HFFc6 (cell line): ENCODE measurements at regions not wholly inside any gene's neighbourhood (a gene's known extent, or its start where the extent isn't known, plus 50 kb on each side); places are given as distances from the start of the nearest gene placed in this dataset.

Experiments used
- DNase-seq: peaks from one replicate; pipeline ENCODE4 v3.0.0-alpha.2; 2018
- H3K27ac Mint-ChIP-seq: 2 replicates; pipeline ENCODE4 v1.8.0; 2020; ENCODE audit warnings: mild to moderate bottlenecking, mixed read lengths
- H3K27me3 Mint-ChIP-seq: 2 replicates; pipeline ENCODE4 v1.8.0; 2021; ENCODE audit warnings: mild to moderate bottlenecking, moderate library complexity, mixed read lengths; ENCODE audit not compliant: insufficient read depth
- H3K36me3 Mint-ChIP-seq: 2 replicates; pipeline ENCODE4 v1.8.0; 2021; ENCODE audit warnings: low read depth, mixed read lengths
- H3K4me1 Mint-ChIP-seq: 2 replicates; pipeline ENCODE4 v1.8.0; 2020; ENCODE audit warnings: low read depth, mixed read lengths
- H3K4me3 Mint-ChIP-seq: 2 replicates; pipeline ENCODE4 v1.8.0; 2020; ENCODE audit warnings: mild to moderate bottlenecking, moderate library complexity, mixed read lengths
- H3K9me3 Mint-ChIP-seq: 2 replicates; pipeline ENCODE4 v1.8.0; 2020; ENCODE audit warnings: mild to moderate bottlenecking, mixed read lengths
- CTCF ChIP-seq: fragments of 200-600 bp; sonication (generic); IDR thresholded peaks from 2 replicates; pipeline ENCODE4 v1.5.0; 2021; ENCODE audit warnings: antibody characterized with exemption, mild to moderate bottlenecking

DNA sequence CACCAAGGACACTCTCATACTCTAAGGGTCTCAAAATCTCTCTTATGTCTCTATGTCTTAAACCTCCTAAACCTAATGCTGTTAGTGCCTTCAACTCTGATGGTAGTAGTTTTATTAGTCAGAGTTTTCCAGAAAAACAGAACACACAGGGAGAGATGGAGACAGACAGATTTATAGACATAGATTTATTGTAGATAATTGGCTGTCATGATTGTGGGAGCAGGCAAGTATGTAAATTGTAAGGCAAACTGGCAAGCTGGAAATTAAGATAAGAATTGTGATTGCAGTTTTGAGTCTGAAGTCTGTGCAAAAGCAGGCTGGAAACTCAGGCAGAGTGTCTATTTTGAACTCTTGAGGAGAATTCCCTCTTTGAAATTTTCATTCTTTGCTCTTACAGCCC is 96.3 kb upstream of the ROBO1 start:
- TF ChIP-seq CTCF, result no peak
- H3K27ac Mint-ChIP-seq, result no peak overlapping the region

DNA sequence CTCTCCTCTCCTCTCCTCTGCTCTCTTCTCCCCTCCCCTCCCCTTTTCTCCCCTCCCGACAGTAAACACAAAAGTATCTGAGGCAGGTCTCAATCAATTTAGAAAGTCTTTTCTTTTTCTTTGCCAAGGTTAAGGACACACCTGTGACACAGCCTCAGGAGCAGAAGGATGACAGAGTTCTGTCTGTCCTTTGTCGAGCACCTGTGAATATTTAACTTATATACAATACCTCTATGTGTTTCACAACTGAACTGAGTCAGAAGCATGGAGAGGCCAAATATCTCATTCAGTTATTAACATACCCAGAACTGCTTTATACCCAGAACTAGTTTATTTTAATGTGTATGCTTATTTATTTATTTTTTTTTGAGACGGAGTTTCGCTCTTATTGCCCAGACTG is 81.1 kb upstream of the ROBO1 start:
- H3K4me1 Mint-ChIP-seq, result no peaks in the 10 kb centered on the region
- TF ChIP-seq CTCF, result no peak
- H3K4me3 Mint-ChIP-seq, result no peak overlapping the region
- H3K27ac Mint-ChIP-seq, result no peak overlapping the region
- no peaks in the 10 kb centered on the region for H3K36me3 Mint-ChIP-seq
- no peak for DNase-seq
- no peaks in the 10 kb centered on the region for H3K27me3 Mint-ChIP-seq
- peaks cover 19% of the 10 kb centered on the region for H3K9me3 Mint-ChIP-seq

More for the DNA sequence above, 96.3 kb upstream of the ROBO1 start:
- Mint-ChIP-seq H3K36me3 (no peaks in the 10 kb centered on the region), H3K9me3 (peaks cover 25% of the 10 kb centered on the region), H3K4me1 (no peaks in the 10 kb centered on the region), H3K27me3 (no peaks in the 10 kb centered on the region), H3K4me3 (no peak overlapping the region)
- no peak for DNase-seq

DNA sequence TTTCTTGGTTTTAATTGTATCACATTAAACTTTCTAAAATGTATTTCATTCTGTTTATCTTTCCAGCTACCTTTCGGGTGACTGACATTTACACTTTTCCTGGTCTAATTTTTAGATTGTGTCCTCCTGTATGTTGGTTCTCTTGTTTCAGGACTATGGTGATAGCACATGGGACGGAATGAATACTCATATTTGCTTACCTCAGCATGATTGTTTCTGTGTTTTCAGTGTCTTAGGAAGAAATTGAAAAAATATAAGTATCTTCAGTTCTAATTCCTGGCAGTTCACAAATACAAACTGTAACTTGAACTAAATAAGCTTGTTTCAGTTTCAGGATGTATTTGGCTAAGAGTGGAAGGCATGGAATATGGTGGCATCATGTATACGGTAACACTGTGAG is 80.1 kb upstream of the ROBO1 start:
- TF ChIP-seq CTCF, result no peak
- H3K4me3 Mint-ChIP-seq, result no peak overlapping the region
- H3K36me3 Mint-ChIP-seq, result no peaks in the 10 kb centered on the region
- H3K27ac Mint-ChIP-seq, result no peak overlapping the region
- peaks cover 19% of the 10 kb centered on the region for H3K9me3 Mint-ChIP-seq
- no peak for DNase-seq
- no peaks in the 10 kb centered on the region for H3K4me1 Mint-ChIP-seq
- H3K27me3 Mint-ChIP-seq, result no peaks in the 10 kb centered on the region

- H3K27ac Mint-ChIP-seq, result no peak overlapping the region
- H3K36me3 Mint-ChIP-seq, result no peaks in the 10 kb centered on the region
- DNase-seq, result no peak
- peaks cover 25% of the 10 kb centered on the region for H3K9me3 Mint-ChIP-seq
- H3K4me3 Mint-ChIP-seq, result no peak overlapping the region
- no peaks in the 10 kb centered on the region for H3K27me3 Mint-ChIP-seq
- peak; percentile 44 for TF ChIP-seq CTCF
- H3K4me1 Mint-ChIP-seq, result no peaks in the 10 kb centered on the region
Observed at GRCh38 chr3:79846148-79846933, 78.5 kb upstream of the ROBO1 start.

DNA sequence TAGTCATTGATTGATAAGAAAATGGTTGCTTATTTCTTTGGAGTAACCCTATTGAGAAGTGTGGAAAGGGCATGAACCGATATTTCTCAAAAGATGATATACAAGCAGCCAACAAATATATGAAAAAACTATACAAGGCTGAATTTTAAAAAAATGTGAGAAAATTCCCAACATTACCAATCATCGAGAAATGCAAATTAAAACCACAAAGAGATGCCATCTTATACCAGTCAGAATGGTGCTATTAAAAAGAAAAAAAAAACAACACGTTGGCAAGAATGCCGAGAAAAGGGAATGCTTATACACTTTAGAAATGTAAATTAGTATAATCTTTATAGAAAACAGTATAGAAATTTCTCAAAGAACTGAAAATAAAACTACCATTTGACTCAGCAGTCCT is 77.7 kb upstream of the ROBO1 start:
- TF ChIP-seq CTCF, result no peak
- Mint-ChIP-seq H3K9me3 (peaks cover 22% of the 10 kb centered on the region), H3K4me3 (no peak overlapping the region), H3K4me1 (no peaks in the 10 kb centered on the region), H3K27me3 (no peaks in the 10 kb centered on the region), H3K36me3 (no peaks in the 10 kb centered on the region), H3K27ac (no peak overlapping the region)
- no peak for DNase-seq
